HG02870 (cell line): ENCODE measurements at regions not wholly inside any gene's neighbourhood (a gene's known extent, or its start where the extent isn't known, plus 50 kb on each side); places are given as distances from the start of the nearest gene placed in this dataset.

Experiments used
- ATAC-seq: cut with Tn5 transposase; IDR thresholded peaks from one replicate; pipeline ENCODE4 v1.9.1; 2021; ENCODE audit warnings: mild to moderate bottlenecking, moderate library complexity; ENCODE audit not compliant: unreplicated experiment

DNA sequence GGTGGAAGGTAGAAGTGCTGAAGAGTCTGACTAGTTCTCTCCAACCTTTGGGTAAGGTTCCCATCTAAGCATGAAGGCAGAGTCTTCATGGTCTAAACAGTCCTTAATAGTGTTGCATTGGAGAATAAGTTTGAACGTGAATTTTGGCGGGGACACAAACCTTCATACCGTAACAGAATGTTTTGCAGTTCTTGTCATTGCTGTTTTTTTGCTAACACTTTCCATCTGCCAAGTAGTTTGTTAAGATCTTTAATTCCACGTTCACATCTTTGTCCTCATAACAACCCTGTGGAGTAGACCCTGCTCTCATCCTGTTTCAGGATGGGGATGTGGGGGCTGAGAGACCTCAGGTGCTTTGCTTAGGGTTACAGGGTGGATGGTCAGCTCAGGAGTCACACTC lies 936.9 kb upstream of the EEF2KMT start:
- no peak for ATAC-seq

DNA sequence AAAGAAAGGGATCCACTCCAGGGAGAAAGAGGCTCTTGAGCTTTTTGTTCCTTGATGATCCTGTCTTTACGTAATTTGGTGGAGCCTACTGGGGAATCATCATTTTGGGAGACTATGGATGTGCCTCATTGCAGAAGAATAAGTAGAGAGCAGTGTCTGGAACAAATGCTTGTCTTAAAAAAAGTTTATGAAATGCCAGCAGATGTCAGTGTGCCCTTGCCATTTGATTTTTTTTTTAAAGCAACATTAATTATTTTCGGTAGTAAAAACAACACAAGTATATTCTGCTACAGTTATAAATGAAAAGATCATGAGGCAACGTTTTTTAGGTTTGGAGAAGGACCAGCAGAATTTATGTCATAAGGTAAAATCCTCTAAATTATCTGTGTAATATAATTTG lies 934.8 kb upstream of the EEF2KMT start:
- no peak for ATAC-seq

DNA sequence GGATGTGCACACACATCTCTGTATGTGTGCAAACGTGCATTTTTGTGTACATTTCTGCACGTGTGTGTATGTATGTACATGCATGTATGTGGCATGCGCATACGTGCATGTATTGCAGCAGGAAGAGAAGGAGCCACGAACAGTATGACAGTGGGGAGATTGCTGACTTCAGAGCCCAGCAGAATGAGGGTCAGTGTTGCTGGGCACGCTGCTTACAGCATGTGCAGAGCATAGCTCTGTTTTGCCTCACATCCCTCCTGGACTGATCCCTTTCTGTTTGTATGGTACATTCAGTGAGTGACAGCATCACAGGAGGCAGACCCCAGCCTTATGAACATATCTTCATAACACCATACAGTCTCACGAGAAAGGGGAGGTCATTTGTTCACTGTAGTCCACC lies 934.0 kb upstream of the EEF2KMT start:
- no peak for ATAC-seq

DNA sequence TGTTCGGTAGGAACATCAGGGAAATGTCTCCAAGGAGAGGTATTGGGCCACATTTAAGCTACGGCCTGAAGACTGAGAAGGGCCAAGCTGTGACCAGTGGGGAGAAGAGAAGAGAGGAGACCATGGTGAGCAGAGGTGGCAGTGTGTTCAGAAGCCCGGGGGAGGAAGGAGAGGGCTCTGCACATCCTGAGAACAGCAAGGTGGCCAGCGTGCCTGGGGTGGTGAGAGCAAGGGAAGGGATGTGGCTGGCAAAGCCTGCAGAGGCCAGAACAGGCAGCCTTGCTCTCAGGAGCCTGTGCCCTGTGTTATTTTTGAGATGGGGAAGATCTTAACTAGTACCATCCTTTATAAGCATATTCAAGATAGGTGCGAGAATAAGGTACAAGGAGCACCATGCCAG lies 933.5 kb upstream of the EEF2KMT start:
- ATAC-seq = no peak

DNA sequence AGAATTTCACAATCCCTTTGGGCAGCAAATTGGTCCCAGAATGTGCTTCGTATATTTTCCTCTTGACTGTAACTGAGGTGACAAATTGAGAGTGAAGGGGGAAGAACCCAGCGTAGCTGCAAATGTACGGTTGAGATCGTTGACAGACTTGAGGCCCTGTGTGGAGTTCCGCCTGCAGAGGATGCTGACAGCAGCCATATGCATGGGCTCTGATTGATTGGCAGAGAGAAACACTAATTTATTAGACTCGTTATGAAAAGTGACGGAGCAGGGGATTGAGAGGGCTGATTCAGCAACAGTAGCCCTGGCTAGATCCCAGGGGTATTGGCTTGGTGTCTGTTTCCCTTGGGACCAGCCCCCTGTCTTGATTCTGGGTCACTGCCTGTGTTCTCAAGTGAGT lies 930.1 kb upstream of the EEF2KMT start:
- ATAC-seq = no peak

DNA sequence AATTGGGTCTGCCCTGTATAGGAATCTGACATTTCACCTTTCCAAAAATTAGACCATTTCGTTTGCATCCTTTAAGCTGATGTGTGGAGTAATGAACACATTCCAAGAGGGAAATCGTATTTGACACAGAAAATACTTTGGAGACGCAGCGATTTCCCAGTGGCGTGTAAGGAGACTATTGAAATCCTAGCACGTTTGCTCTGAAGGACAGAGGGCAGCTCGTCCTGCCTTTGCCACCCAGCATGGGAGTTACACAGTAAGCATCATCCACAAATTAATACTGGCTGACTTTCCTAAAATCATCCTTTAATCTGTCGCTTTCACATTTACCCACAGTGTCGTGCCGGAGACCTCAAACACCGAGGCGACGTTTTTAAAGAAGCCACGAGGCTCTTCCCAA lies 925.9 kb upstream of the EEF2KMT start:
- ATAC-seq = no peak

DNA sequence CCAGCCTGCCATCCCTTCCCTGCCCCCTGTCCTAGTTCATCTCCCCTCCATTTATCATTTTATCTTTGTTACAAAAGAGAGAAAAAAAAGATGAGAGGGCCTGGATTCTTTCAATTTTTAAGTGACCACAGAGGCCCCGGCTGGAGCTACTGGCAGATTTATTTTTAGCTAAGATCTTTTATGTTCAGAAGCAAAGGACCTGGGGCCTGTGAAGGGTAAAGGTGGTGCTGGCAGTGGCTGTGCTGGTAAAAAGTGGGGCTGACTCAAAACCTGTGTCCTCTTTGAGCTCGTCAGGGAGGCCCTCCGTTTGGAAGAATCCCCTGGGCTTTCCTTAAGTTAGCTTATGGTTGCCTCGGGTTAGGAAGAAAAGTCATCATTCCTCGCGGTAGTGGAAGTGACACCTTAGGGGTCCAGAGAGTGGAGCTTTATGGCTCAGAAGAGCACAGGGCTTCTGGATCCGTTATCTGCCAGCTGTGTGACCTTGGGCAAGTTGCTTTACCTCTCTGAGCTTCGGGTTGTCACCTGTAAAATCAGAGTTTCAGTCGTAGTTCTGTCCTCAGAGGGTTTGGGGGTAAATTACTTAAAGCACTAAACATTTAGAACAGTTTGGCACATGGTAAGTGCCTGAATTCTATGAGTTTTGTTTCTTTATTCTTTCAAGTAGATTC lies 923.8 kb upstream of the EEF2KMT start:
- ATAC-seq = no peak

DNA sequence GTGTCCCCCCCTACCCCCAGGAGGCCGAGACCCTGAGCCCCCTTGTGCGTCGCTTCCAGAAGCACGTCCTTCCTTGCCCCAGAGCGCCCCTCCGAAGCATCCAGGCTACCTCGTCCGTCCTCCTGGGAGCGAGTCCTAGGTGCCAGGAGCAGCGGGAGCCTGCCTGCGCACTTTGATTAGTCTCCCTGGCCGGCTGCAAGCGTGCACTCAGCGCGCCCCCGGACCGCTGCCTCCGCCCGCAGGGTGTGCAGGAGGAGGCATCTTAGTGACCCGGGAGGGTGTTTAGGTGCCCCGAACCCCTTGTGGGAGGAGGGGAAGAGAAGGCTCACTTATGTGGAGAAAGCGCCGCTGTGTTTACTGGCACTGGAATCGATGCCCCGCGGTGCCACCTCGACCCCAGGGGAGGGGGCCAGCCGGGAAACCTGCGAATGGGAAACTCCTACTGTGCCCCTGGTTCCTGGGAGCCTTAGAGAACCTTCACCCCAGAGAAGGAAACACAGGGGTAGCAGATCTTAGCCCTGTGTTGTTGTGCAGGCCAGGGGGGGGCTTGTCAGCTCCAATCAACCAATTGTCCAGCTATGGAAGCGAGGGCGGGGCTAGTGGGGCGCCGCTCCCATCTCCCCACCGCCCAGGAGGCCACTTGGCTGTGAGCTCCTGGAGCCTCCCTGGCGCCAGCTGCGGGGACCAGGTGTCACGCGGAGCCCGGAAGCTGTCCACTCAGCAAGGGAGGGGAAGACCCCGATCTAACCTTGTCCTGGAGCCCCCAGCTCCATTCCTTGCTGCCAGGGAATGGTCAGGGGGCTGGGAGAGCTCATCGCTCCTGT lies 922.8 kb upstream of the EEF2KMT start:
- ATAC-seq = no peak

DNA sequence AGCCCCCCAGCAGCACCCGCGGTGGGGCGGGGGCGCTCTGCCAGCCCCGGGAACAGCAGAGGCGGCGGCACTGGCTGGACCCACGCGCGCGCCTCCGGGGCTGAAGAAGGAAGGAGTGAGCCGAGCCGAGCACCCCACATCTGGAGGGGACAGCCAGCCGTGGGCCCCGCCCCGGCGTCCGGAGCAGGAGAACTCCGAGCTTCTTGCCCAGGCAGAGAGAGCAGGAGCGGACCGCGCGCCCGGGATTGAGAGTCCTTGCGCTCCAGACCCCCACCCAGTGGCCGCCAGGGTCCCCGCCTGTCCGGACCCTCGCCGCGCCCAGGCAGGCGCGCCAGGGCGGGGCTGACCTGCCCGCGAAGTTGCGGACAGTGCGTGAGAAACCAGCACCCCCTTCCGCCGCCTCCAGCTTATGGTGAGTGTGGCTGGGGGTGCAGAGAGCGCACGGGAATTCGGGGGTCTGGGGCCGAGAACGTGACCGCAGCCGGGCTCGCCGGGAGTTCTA lies 921.9 kb upstream of the EEF2KMT start:
- no peak for ATAC-seq

DNA sequence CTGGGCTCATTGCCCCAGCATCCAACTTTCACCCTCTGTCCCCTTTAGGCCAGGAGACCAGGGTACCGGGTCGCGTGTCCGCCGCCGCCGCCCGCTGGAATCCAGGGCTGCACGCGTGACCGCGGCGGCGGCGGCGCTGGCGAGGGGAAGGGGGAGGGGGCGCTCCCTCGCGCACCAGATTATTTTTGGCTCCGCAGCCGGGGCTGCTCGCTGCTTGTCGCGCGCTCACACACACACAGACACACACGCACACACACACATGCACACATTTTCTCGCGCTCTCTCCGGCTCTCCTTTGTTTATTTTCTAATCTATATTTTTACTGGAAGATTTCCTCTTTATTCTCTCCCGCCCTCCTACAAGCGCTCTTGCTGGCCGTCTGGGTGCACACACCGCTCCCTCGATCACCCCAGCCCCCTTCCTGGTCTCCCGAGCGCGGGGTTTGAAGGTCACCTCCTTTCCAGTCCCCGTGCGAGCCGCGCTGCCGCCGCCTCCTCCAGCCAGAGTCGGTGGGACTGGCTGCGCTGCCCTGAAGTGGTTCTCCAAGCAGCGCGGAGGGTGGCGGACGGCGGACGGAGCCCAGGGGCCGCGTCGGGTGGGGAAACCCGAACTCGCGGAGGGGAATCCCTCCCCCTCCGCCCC lies 921.4 kb upstream of the EEF2KMT start:
- ATAC-seq = no peak

DNA sequence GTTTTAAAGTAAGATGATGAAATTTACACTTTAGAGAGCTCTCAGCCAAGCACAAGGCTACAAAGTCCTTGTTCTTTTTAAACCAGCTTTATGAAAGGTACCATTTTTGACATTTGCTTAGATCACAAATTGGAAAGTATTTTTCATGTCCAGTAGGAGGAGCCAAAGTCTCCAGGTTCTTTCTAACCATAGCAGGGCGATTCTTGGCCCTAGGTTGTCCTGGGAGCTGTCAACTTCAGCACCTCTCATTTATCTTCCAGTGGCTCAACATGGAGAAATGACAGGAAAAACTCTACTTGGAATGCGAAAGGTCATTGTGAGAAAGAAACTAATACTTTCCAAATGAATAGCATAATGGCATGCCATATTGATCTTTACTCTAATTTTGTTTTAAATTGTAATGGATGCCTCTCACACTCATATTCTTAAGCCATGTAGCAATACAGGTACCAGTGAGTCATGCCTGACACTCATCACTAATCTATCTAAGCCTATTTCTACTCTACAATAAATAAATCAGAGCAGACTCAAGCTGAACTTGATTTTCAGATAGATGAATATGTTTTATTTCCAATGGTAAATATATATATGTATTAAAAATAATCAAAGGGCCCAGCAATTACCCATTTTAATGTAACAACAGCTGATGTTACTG lies 919.1 kb upstream of the EEF2KMT start:
- no peak for ATAC-seq

DNA sequence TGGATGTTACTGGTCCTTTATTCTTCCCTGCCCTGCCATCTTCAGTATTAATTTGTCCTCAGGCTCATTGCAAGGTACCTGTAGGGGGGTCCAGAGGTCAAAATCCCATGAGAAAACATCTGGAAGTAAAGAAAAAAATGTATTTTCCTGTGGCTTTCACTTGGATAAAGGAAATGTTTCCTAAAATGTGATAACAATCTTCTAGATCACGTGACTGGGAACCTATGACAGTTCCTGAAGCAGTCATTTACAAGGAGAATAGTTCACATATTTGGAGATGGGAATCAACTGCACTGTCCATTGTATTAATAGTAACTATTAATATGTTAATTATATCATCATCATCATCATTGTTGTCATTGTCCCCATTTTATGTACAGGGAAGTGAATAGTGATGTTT lies 915.1 kb upstream of the EEF2KMT start:
- ATAC-seq = no peak

DNA sequence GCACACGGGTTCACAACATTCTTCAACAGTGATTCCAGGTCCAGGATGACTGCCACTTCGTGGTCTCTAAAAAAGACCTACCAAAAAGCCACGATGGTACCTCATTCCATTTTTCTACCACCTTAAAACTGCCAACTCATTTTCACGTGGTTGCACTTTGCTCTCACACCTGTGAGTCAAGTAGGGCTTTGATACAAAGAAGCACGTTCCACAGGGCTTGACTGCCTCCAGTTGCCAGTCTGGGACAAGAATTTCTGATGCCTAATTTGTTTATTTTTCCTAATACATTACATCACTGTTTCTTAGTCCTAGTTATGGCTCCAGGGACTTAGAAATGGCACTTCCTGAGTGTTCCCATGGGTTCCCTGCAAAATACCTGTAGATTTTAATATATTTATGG lies 911.6 kb upstream of the EEF2KMT start:
- no peak for ATAC-seq

DNA sequence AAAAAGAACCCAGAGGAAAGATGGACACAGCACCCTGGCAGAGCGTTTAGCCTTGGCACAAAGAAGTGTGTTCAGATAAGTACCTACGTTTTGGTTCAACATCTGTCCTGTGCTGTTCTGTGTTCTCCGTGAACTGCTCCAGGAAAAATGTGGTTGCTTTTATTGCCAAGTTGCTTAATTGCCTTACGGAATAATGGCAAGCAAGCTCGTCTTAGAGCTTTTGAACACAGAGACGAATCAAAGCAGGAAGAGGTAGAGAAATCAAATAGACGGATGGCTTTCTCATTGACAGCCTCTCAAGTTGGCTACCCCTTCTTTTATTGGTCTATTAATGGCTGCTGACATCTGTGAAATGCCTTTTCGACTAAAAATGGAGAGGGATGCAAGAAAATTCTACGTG lies 911.1 kb upstream of the EEF2KMT start:
- no peak for ATAC-seq

DNA sequence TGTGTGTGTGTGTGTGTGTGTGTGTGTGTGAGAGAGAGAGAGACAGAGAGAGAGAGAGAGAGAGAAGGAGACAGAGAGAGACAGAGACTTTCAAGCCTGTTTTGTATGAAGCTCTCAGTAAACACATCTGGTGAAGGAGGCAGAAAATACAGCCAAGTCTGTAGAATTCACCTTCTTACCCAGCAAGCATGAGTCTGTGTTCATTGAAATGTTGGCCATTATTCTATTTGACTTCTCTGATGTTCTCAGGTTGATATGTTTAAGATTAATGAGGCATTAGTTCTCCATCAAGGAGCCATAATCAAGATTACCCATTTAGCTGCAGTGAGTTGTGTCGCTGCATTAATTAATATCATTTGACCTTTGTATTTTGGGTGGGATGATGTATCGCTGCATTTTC lies 895.8 kb upstream of the EEF2KMT start:
- no peak for ATAC-seq

DNA sequence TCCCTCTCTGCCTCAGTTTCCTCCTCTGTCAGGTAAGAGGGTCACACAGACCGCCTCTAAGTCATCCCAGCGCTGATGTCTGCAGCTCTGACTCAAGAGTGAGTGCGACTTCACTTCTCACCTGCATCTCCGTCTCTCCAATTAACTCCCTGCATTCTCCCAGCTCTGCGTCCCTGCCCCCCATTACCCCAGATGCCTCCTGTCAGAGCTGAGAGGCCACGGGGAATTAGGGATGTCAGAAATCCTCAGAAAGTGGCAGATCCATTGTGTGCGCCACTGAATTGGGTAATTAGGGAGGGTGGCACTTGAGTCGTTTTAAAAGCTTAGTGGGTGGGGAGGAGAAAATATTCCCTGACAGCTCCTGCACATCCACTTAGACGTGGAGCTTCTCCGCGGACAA lies 885.4 kb upstream of the EEF2KMT start:
- ATAC-seq = no peak

DNA sequence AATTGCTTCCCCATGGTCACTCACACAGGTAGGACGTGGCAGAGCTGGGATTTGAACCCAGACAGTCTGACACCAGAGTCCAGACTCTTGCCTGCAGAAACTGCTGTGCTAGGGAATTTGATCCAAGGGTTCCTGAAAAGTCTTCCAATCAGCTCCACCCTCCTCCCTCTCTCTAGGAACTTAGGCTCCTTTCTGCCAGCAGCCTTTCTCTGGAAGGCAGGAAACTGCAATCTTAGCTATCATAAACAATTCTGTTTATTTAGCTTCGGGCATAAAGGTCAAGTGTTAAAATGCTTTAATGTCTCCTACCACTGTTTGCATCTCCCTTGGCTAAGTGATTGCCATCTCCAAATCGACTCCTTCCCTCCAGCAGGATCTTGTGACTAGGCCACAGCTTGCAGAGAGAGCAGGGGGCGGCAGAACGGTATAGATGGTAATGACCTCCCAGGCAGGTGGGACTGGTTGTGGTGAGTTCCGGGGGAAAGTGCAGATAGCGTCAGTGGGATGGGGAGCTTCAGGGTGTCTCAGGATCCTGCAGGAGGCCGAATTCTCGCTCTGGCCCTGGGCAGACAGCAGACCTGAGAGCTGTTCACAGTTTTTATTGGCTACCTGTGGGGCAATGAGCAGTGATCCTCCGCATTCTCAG lies 882.4 kb upstream of the EEF2KMT start:
- ATAC-seq = no peak

DNA sequence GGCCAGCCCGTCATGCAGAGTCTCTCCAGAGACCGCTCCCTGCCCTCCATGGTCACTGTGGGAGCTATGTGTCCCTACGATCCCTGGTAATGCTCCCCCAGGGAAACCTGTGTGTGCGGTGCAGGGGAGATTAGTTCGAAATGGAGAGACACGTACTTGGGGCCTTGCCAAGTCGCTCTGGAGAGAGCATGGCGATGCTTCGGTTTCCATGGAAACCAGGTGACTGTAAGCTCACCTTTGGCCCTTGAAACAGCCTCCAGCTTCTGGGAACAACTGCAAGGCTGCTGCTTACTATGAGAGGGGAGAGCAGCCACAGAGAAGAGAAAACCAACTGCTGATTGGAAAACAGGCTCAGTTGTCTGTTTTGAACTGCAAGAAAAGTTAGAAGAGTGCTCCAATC lies 879.7 kb upstream of the EEF2KMT start:
- no peak for ATAC-seq

DNA sequence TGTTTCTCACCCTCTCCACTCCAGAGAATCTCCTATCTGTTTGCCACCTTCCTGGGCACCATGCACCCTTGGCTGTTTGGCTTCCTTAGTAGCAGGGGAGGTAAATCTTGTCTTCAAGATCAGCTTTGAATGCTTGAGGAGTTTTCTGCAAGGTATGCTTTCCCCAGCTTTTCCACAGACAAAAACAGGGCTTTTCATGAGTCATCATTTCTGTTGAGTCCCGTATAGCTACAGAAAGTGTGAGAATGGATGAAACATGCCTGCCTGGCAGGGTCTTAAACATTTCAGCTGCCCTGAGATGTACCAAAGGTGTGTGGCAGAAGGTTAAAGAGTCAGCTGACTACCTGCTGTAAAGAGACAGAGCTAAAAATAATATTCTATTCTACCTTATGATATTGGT lies 875.2 kb upstream of the EEF2KMT start:
- no peak for ATAC-seq

DNA sequence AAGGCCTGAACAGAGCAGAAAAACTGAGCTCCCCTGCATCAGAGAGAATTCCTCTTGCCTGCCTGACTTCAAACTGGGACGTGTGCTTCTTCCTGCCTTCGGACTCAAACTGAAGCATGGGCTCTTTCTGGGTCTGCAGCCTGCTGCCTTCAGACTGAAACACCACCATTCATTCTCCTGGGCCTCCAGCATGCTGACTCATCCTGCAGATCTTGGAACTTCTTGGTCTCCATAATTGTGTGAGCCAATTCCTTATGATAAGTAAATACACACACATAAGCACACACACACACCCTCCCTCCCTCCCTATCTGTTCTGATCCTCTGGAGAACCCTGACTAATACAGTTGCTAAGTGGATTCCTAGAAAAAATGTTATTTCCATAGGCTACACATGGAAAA lies 874.3 kb upstream of the EEF2KMT start:
- ATAC-seq = no peak

DNA sequence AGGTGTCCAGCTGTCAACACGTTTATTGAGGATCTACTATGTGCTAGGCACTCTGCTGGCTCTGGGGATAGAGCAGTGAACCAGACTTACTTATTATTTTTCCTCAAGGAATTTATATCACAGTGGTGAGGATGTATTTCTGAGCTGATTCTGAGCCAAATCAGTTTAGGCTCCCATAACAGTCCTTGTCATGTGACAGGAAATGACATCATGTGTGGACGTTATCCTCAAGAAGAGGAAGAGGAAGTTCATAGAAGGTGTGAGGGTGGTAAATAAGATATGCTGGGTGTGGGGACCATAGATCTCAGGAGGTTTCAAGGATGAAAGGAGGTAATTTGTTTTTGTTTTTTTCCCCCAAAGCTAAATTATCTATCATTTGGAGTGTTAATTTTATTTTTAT lies 873.5 kb upstream of the EEF2KMT start:
- ATAC-seq = no peak
